GM12878 (cell line): ENCODE measurements at regions not wholly inside any gene's neighbourhood (a gene's known extent, or its start where the extent isn't known, plus 50 kb on each side); places are given as distances from the start of the nearest gene placed in this dataset.

Experiments used
- ATAC-seq: fragments of 200-7000 bp; cut with Tn5 transposase; 3 replicates; pipeline ENCODE4 v1.9.1; 2020; ENCODE audit warnings: mild to moderate bottlenecking, moderate library complexity
- BruUV-seq: library from RNA; stranded (reverse); fragments of 400-500 nt; replicated peaks from 2 replicates; lab custom pipeline; 2021; lab: Mats Ljungman, UMichigan
- CTCF ChIA-PET: fragments of 300-600 bp; sonication (Branson Sonifier 250); formaldehyde crosslinking; extraction: SDS; loops from one replicate; lab custom pipeline; 2021; ENCODE audit warnings: inconsistent platforms; lab: Yijun Ruan, JAX
- POLR2A ChIA-PET: fragments of 350-600 bp; formaldehyde crosslinking; extraction: SDS; loops from one replicate; lab custom pipeline; 2021; ENCODE audit warnings: inconsistent platforms; lab: Charles Lee
- RAD21 ChIA-PET: fragments of 300-600 bp; sonication (Branson Sonifier 250); formaldehyde crosslinking; loops from one replicate; lab custom pipeline; 2023; ENCODE audit warnings: antibody characterized with exemption; ENCODE audit not compliant: unreplicated experiment; lab: Charles Lee
- SMC1A ChIA-PET: fragments of 300-600 bp; sonication (Branson Sonifier 250); formaldehyde crosslinking; loops from one replicate; lab custom pipeline; 2023; ENCODE audit not compliant: unreplicated experiment, uncharacterized antibody; lab: Charles Lee
- DNase-seq: peaks from one replicate; pipeline ENCODE4 v3.0.0-alpha.2; 2011; ENCODE audit warnings: low read depth, low spot score
- FAIRE-seq: peaks from 3 replicates; lab custom pipeline; 2011; peaks lifted over from hg19 to GRCh38; lab: Jason Lieb, UNC
- H2AFZ ChIP-seq: 2 replicates; pipeline ENCODE4 v1.6.0; 2011; ENCODE audit warnings: low read depth, low read length, control low read depth; ENCODE audit not compliant: control insufficient read depth
- H3K27ac ChIP-seq: 2 replicates; pipeline ENCODE4 v1.5.1; 2011; ENCODE audit warnings: control low read depth; ENCODE audit not compliant: control insufficient read depth, insufficient read depth
- H3K27me3 ChIP-seq, 2 experiments: replicated peaks in 1 of 2; 2 replicates each; pipeline versions ENCODE4 v1.6.0 to v1.6.1; 2011; ENCODE audit warnings: low read length in 1 of 2; ENCODE audit not compliant: control insufficient read depth in 2 of 2, insufficient read depth in 2 of 2
- H3K36me3 ChIP-seq, 2 experiments: 2 replicates each; pipeline ENCODE4 v1.5.1; 2011; ENCODE audit warnings: low read length in 1 of 2; ENCODE audit not compliant: control insufficient read depth in 2 of 2, insufficient read depth in 2 of 2
- H3K4me1 ChIP-seq: 2 replicates; pipeline ENCODE4 v1.6.1; 2011; ENCODE audit warnings: mild to moderate bottlenecking, low read length, moderate library complexity, mixed read lengths; ENCODE audit not compliant: control insufficient read depth, insufficient read depth
- H3K4me2 ChIP-seq: 2 replicates; pipeline ENCODE4 v1.6.0; 2011; ENCODE audit warnings: control low read depth; ENCODE audit not compliant: control insufficient read depth, insufficient read depth
- H3K4me3 ChIP-seq: fragments of 200-600 bp; sonication (generic); 2 replicates; pipeline ENCODE4 v1.5.1; 2016
- H3K79me2 ChIP-seq: 2 replicates; pipeline ENCODE4 v1.6.0; 2011; ENCODE audit warnings: low read length; ENCODE audit not compliant: control insufficient read depth, insufficient read depth
- H3K9ac ChIP-seq: 2 replicates; pipeline ENCODE4 v1.8.0; 2011; ENCODE audit warnings: low read length, control low read depth, mixed read lengths; ENCODE audit not compliant: control insufficient read depth, insufficient read depth
- H3K9me3 ChIP-seq: replicated peaks from 3 replicates; pipeline ENCODE4 v1.5.1; 2011; ENCODE audit warnings: mild to moderate bottlenecking, low read length; ENCODE audit not compliant: control insufficient read depth, insufficient read depth
- H4K20me1 ChIP-seq: 2 replicates; pipeline ENCODE4 v1.6.0; 2011; ENCODE audit not compliant: control insufficient read depth, insufficient read depth
- BCLAF1 ChIP-seq: fragments of 450-650 bp; IDR thresholded peaks from 2 replicates; pipeline ENCODE4 v1.6.1; 2017; ENCODE audit warnings: antibody characterized with exemption, mild to moderate bottlenecking, moderate library complexity
- CHD1 ChIP-seq: IDR thresholded peaks from 2 replicates; pipeline ENCODE4 v1.6.1; 2012; ENCODE audit warnings: low read depth, low read length, improper control_type of control experiment
- EED ChIP-seq: sonication (generic); IDR thresholded peaks from 2 replicates; pipeline ENCODE4 v1.6.1; 2016; ENCODE audit warnings: antibody characterized with exemption, low read depth
- ETV6 ChIP-seq, 2 experiments: fragments of 450-650 bp in 1 of 2; IDR thresholded peaks in 1 of 2; conservative IDR thresholded peaks in 1 of 2; 2 replicates each; pipeline ENCODE4 v1.6.1; 2014; ENCODE audit warnings: antibody characterized with exemption in 1 of 2, borderline replicate concordance in 1 of 2, low read depth in 1 of 2, mild to moderate bottlenecking in 1 of 2, moderate library complexity in 1 of 2
- HCFC1 ChIP-seq: fragments of 150-350 bp; IDR thresholded peaks from 2 replicates; pipeline ENCODE4 v1.6.1; 2014; ENCODE audit warnings: low read length
- HDAC2 ChIP-seq: fragments of 200-600 bp; sonication (generic); IDR thresholded peaks from 2 replicates; pipeline ENCODE4 v1.6.1; 2017
- MEF2A ChIP-seq: IDR thresholded peaks from 2 replicates; pipeline ENCODE4 v1.6.1; 2011; ENCODE audit warnings: low read depth, mild to moderate bottlenecking, low read length, moderate library complexity; ENCODE audit not compliant: insufficient read depth
- NR2C1 ChIP-seq: fragments of 450-650 bp; IDR thresholded peaks from 2 replicates; pipeline ENCODE4 v1.6.1; 2017; ENCODE audit warnings: antibody characterized with exemption, mild to moderate bottlenecking, moderate library complexity
- NRF1 ChIP-seq: conservative IDR thresholded peaks from 2 replicates; pipeline ENCODE4 v1.6.1; 2011; ENCODE audit warnings: mild to moderate bottlenecking, low read depth, low read length, improper control_type of control experiment
- PBX3 ChIP-seq: IDR thresholded peaks from 2 replicates; pipeline ENCODE4 v1.6.1; 2011; ENCODE audit warnings: mild to moderate bottlenecking, low read depth, low read length, moderate library complexity; ENCODE audit not compliant: insufficient replicate concordance
- REST ChIP-seq: IDR thresholded peaks from 2 replicates; pipeline ENCODE4 v1.6.1; 2012; ENCODE audit warnings: mild to moderate bottlenecking, low read depth, low read length
- YY1 ChIP-seq: IDR thresholded peaks from 2 replicates; pipeline ENCODE4 v1.6.1; 2011; ENCODE audit warnings: low read depth, mild to moderate bottlenecking, low read length
- ZBTB11 ChIP-seq: fragments of 450-650 bp; formaldehyde crosslinking; IDR thresholded peaks from 2 replicates; pipeline ENCODE4 v1.5.0; 2022; ENCODE audit warnings: mild to moderate bottlenecking, missing genetic modification characterization
- ZNF24 ChIP-seq: fragments of 450-650 bp; IDR thresholded peaks from 2 replicates; pipeline ENCODE4 v1.6.1; 2017; ENCODE audit warnings: antibody characterized with exemption, mild to moderate bottlenecking
- WGBS: methylation state at CpG from one replicate; pipeline ENCODE4 v1.1.6; 2016; ENCODE audit warnings: low lambda C conversion rate; ENCODE audit not compliant: insufficient replicate concordance, insufficient coverage; ENCODE audit errors: missing lambda C conversion rate; 5-methylcytosine and 5-hydroxymethylcytosine counted together
- in situ Hi-C: fragments of 300-500 bp; cut with MboI; formaldehyde crosslinking; loops from 9 replicates; pipeline ENCODE4 v1.14.3; 2018; ENCODE audit warnings: mixed read lengths
- intact Hi-C: fragments of 100-400 bp; cut with micrococcal nuclease; formaldehyde crosslinking; loops from one replicate; pipeline ENCODE4 v1.14.2; 2022; ENCODE audit not compliant: unreplicated experiment

- 7% methylated on average over 5 of the region's 8 CpGs for WGBS
- RAD21 ChIA-PET, result interaction anchor here (0.7 kb wide), 1 partner anchor 8 kb away, joined by 3 read pairs; no protein-coding TSS in a partner anchor
- no peak for ATAC-seq
- TF ChIP-seq ETV6 (conservative IDR thresholded peaks at IDR 0.05 in 1 of 2, IDR thresholded peaks at IDR 0.05 in 1 of 2; ENCODE audit: borderline replicate concordance in 1 of 2, low read depth in 1 of 2), result no peak
- TF ChIP-seq NRF1, result no peak
- TF ChIP-seq REST, result no peak
- TF ChIP-seq CHD1, result no peak
- TF ChIP-seq PBX3, result no peak
- TF ChIP-seq EED, result no peak
- no peak for TF ChIP-seq ZBTB11
- TF ChIP-seq MEF2A, result no peak
- TF ChIP-seq BCLAF1, result no peak
- TF ChIP-seq ZNF24, result no peak
- TF ChIP-seq HDAC2, result no peak
- TF ChIP-seq NR2C1, result no peak
- TF ChIP-seq HCFC1, result no peak
- no peak for TF ChIP-seq YY1
Observed at GRCh38 chr12:103012884-103013283, 55.4 kb downstream of the ASCL1 start.

More at GRCh38 chr12:103012884-103013283, 55.4 kb downstream of the ASCL1 start:
- SMC1A ChIA-PET, result interaction anchor here (0.6 to 2.1 kb wide), 2 partner anchors 10 to 236 kb away, joined by 3 to 10 read pairs; no protein-coding TSS in a partner anchor
- intact Hi-C loops, result no loop called here
- FAIRE-seq (no peak), DNase-seq (no peak)
- Histone ChIP-seq H3K4me3 (no peak overlapping the region), H3K9me3 (no peaks in the 10 kb centered on the region), H4K20me1 (no peaks in the 10 kb centered on the region), H2AFZ (no peak overlapping the region), H3K27ac (no peak overlapping the region), H3K79me2 (no peaks in the 10 kb centered on the region), H3K27me3 (no peaks in the 10 kb centered on the region), H3K9ac (no peak overlapping the region), H3K36me3 (no peaks in the 10 kb centered on the region), H3K4me1 (no peaks in the 10 kb centered on the region), H3K4me2 (no peak overlapping the region)
- no TSS peak for BruUV-seq
- POLR2A ChIA-PET, result no interaction called here
- in situ Hi-C loops, result no loop called here
- CTCF ChIA-PET, result no interaction called here
